H1 (cell line): ENCODE measurements at regions not wholly inside any gene's neighbourhood (a gene's known extent, or its start where the extent isn't known, plus 50 kb on each side); places are given as distances from the start of the nearest gene placed in this dataset.
"Not testable (repeated sequence)": the region's sequence is repeated elsewhere in the genome, so short reads cannot be mapped to it uniquely, and the experiment has no call there.

Experiments
- CTCF ChIA-PET: fragments of 300-600 bp; sonication (Branson Sonifier 250); formaldehyde crosslinking; loops from one replicate; lab custom pipeline; 2021; ENCODE audit not compliant: partially characterized antibody; lab: Charles Lee
- POLR2A ChIA-PET: fragments of 300-600 bp; sonication (Branson Sonifier 250); formaldehyde crosslinking; loops from one replicate; lab custom pipeline; 2021; ENCODE audit warnings: inconsistent platforms; ENCODE audit not compliant: partially characterized antibody; lab: Charles Lee
- DNase-seq, 2 experiments: peaks; one replicate each; pipeline versions ENCODE4 v3.0.0 to v3.0.0-alpha.2; 2010 to 2022; ENCODE audit warnings: low spot score in 2 of 2, low read depth in 1 of 2, mixed read lengths in 1 of 2
- FAIRE-seq: peaks from 2 replicates; lab custom pipeline; 2011; peaks lifted over from hg19 to GRCh38; lab: Jason Lieb, UNC
- H2AFZ ChIP-seq: 2 replicates; pipeline ENCODE4 v1.8.1; 2012; ENCODE audit warnings: low read length, inconsistent platforms
- H2AK5ac ChIP-seq: 2 replicates; pipeline ENCODE4 v1.6.1; 2013; ENCODE audit warnings: low read depth, low read length
- H2BK120ac ChIP-seq: replicated peaks from 2 replicates; pipeline ENCODE3; 2013; ENCODE audit warnings: low read depth, low read length, inconsistent platforms
- H2BK12ac ChIP-seq: 2 replicates; pipeline ENCODE4 v1.6.1; 2013; ENCODE audit warnings: low read depth, low read length
- H2BK15ac ChIP-seq: 2 replicates; pipeline ENCODE4 v1.6.1; 2013; ENCODE audit warnings: low read length
- H2BK20ac ChIP-seq: 2 replicates; pipeline ENCODE4 v1.6.1; 2013; ENCODE audit warnings: low read length
- H2BK5ac ChIP-seq: 2 replicates; pipeline ENCODE4 v1.6.1; 2013; ENCODE audit warnings: low read depth, low read length
- H3K14ac ChIP-seq: 2 replicates; pipeline ENCODE4 v1.6.1; 2013; ENCODE audit warnings: inconsistent platforms; ENCODE audit not compliant: insufficient read length
- H3K18ac ChIP-seq: 2 replicates; pipeline ENCODE4 v1.6.1; 2013; ENCODE audit warnings: low read length; ENCODE audit errors: extremely low read depth
- H3K23ac ChIP-seq: 2 replicates; pipeline ENCODE4 v1.6.1; 2013; ENCODE audit warnings: inconsistent platforms; ENCODE audit not compliant: insufficient read length
- H3K23me2 ChIP-seq: 2 replicates; pipeline ENCODE4 v1.6.1; 2013; ENCODE audit warnings: low read depth, low read length
- H3K27ac ChIP-seq: 2 replicates; pipeline ENCODE4 v1.6.1; 2011; ENCODE audit warnings: low read depth, low read length, inconsistent platforms
- H3K27me3 ChIP-seq, 4 experiments: replicated peaks in 1 of 4; 1 replicate in 1 of 4; 2 replicates in 3 of 4; pipeline versions ENCODE4 v1.6.1 to v1.8.1; 2011 to 2013; ENCODE audit warnings: low read length in 3 of 4, mild to moderate bottlenecking in 3 of 4, inconsistent platforms in 2 of 4, mixed read lengths in 2 of 4, moderate library complexity in 1 of 4; ENCODE audit not compliant: control insufficient read depth in 3 of 4, insufficient read depth in 3 of 4; ENCODE audit errors: extremely low read depth in 1 of 4
- H3K36me3 ChIP-seq, 4 experiments: 2 replicates each; pipeline versions ENCODE4 v1.6.1 to v1.8.1; 2011 to 2013; ENCODE audit warnings: mild to moderate bottlenecking in 4 of 4, low read length in 3 of 4, moderate library complexity in 2 of 4, control low read depth in 1 of 4, inconsistent platforms in 1 of 4; ENCODE audit not compliant: insufficient read depth in 4 of 4, control insufficient read depth in 2 of 4
- H3K4ac ChIP-seq: replicated peaks from 2 replicates; pipeline ENCODE3; 2013; ENCODE audit warnings: low read length, low read depth, mixed read lengths, inconsistent platforms; ENCODE audit not compliant: insufficient read length
- H3K4me1 ChIP-seq, 4 experiments: replicated peaks in 1 of 4; 1 replicate in 1 of 4; 2 replicates in 3 of 4; pipeline versions ENCODE4 v1.6.1 to v1.8.1; 2011 to 2013; ENCODE audit warnings: low read length in 3 of 4, inconsistent platforms in 2 of 4, mixed read lengths in 1 of 4; ENCODE audit not compliant: insufficient read depth in 4 of 4, control insufficient read depth in 3 of 4
- H3K4me2 ChIP-seq, 2 experiments: 2 replicates each; pipeline versions ENCODE4 v1.6.1 to v1.8.1; 2011 to 2013; ENCODE audit warnings: low read depth in 2 of 2, low read length in 2 of 2, control low read depth in 1 of 2, inconsistent platforms in 1 of 2, mild to moderate bottlenecking in 1 of 2; ENCODE audit not compliant: insufficient read depth in 1 of 2
- H3K4me3 ChIP-seq, 4 experiments: fragments of 200-600, 300-600 bp in 1 of 4; sonication (generic), shearing (Covaris generic), sonication (Bioruptor Twin) in 1 of 4; 2 replicates each; pipeline versions ENCODE4 v1.5.1 to v1.8.1; 2011 to 2016; ENCODE audit warnings: low read length in 4 of 4, low read depth in 3 of 4, control low read depth in 2 of 4, inconsistent platforms in 2 of 4, mild to moderate bottlenecking in 2 of 4, mixed read lengths in 1 of 4, moderate library complexity in 1 of 4; ENCODE audit not compliant: insufficient read depth in 2 of 4; ENCODE audit errors: extremely low read depth in 1 of 4
- H3K56ac ChIP-seq: replicated peaks from 2 replicates; pipeline ENCODE3; 2013; ENCODE audit warnings: low read depth, mild to moderate bottlenecking, mixed read lengths, low read length, inconsistent platforms; ENCODE audit not compliant: insufficient read length
- H3K79me1 ChIP-seq: 2 replicates; pipeline ENCODE4 v1.6.1; 2013; ENCODE audit warnings: low read depth, low read length, control low read depth
- H3K79me2 ChIP-seq, 2 experiments: 2 replicates each; pipeline versions ENCODE4 v1.6.1 to v1.8.1; 2012 to 2013; ENCODE audit warnings: low read length in 2 of 2, mild to moderate bottlenecking in 2 of 2, inconsistent platforms in 1 of 2; ENCODE audit not compliant: insufficient read depth in 2 of 2, control insufficient read depth in 1 of 2
- H3K9ac ChIP-seq, 4 experiments: replicated peaks in 1 of 4; 1 replicate in 1 of 4; 2 replicates in 3 of 4; pipeline versions ENCODE4 v1.6.1 to v1.8.1; 2011 to 2013; ENCODE audit warnings: low read depth in 3 of 4, low read length in 3 of 4, control low read depth in 2 of 4, mild to moderate bottlenecking in 2 of 4, moderate library complexity in 2 of 4, inconsistent platforms in 1 of 4; ENCODE audit errors: extremely low read depth in 1 of 4
- H3K9me3 ChIP-seq, 2 experiments: 2 replicates each; pipeline versions ENCODE4 v1.6.1 to v1.8.1; 2012 to 2013; ENCODE audit warnings: mild to moderate bottlenecking in 2 of 2, moderate library complexity in 2 of 2, control low read depth in 1 of 2, inconsistent platforms in 1 of 2, low read depth in 1 of 2, low read length in 1 of 2, mixed read lengths in 1 of 2; ENCODE audit not compliant: insufficient read depth in 2 of 2
- H4K20me1 ChIP-seq, 2 experiments: replicated peaks in 1 of 2; 2 replicates each; pipeline versions ENCODE3 to v1.8.1; 2011 to 2013; ENCODE audit warnings: inconsistent platforms in 2 of 2, low read length in 2 of 2, mild to moderate bottlenecking in 1 of 2; ENCODE audit not compliant: insufficient read depth in 2 of 2, control insufficient read depth in 1 of 2
- H4K5ac ChIP-seq: 2 replicates; pipeline ENCODE4 v1.6.1; 2013; ENCODE audit warnings: low read length, low read depth, mixed read lengths, inconsistent platforms; ENCODE audit not compliant: insufficient read length
- H4K8ac ChIP-seq: 2 replicates; pipeline ENCODE4 v1.8.0; 2013; ENCODE audit warnings: mild to moderate bottlenecking, moderate library complexity, low read length, inconsistent platforms; ENCODE audit not compliant: insufficient read depth; ENCODE audit errors: extremely low read depth
- H4K91ac ChIP-seq: replicated peaks from 2 replicates; pipeline ENCODE3; 2013; ENCODE audit warnings: low read length, mixed read lengths, inconsistent platforms; ENCODE audit not compliant: insufficient read length
- WGBS, 2 experiments: shearing (Covaris generic) in 1 of 2; methylation state at CpG; one replicate each; pipeline versions ENCODE4 v1.1.6 to v1.1.7; 2013 to 2015; ENCODE audit warnings: low lambda C conversion rate in 2 of 2, mixed read lengths in 2 of 2, inconsistent platforms in 1 of 2, low coverage in 1 of 2, missing lambda C conversion rate in 1 of 2; ENCODE audit not compliant: insufficient replicate concordance in 2 of 2, insufficient coverage in 1 of 2, insufficient read length in 1 of 2; ENCODE audit errors: extremely low coverage in 1 of 2, missing lambda C conversion rate in 1 of 2; 5-methylcytosine and 5-hydroxymethylcytosine counted together

DNA sequence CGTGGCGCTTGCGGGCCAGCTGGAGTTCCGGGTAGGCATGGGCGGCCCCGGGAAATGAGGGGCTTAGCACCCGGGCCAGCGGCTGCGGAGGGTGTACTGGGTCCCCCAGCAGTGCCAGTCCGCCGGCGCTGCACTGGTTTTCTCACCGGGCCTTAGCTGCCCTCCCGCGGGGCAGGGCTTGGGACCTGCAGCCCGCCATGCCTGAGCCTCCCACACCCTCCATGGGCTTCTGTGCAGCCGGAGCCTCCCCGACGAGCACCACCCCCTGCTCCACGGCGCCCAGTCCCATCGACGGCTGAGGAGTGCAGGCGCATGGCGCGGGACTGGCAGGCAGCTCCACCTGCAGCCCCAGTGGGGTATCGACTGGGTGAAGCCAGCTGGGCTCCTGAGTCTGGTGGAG lies 852.6 kb upstream of the MIR17HG start:
- H4K20me1 ChIP-seq, H2AFZ ChIP-seq, H3K79me1 ChIP-seq, H3K18ac ChIP-seq, H3K27ac ChIP-seq, H3K4ac ChIP-seq, H4K91ac ChIP-seq, H3K4me2 ChIP-seq, H3K23ac ChIP-seq, H2BK12ac ChIP-seq, FAIRE-seq, H3K9me3 ChIP-seq, H2BK120ac ChIP-seq, H3K9ac ChIP-seq, H3K4me1 ChIP-seq, H2BK20ac ChIP-seq, H2AK5ac ChIP-seq, H3K27me3 ChIP-seq, H2BK15ac ChIP-seq, POLR2A ChIA-PET, H3K23me2 ChIP-seq, H4K8ac ChIP-seq, H3K36me3 ChIP-seq, DNase-seq, H4K5ac ChIP-seq, H3K4me3 ChIP-seq, H2BK5ac ChIP-seq, H3K14ac ChIP-seq, H3K79me2 ChIP-seq, H3K56ac ChIP-seq: not testable (repeated sequence)
- WGBS, 2 experiments: 96% methylated on average over 23 of the region's 27 CpGs; no CpG with 5 or more reads in 1 of the 2 experiments
- CTCF ChIA-PET: interaction anchor here (2.1 kb wide), 1 partner anchor 372 kb away, joined by 5 read pairs; no protein-coding TSS in a partner anchor
